ENCODE measurements at regions not wholly inside any gene's neighbourhood (a gene's known extent, or its start where the extent isn't known, plus 50 kb on each side); places are given as distances from the start of the nearest gene placed in this dataset.

GRCh38 chr1:5405263-5405662, 587.0 kb downstream of the NPHP4 start:
- no peaks in the 10 kb centered on the region for H3K36me3 ChIP-seq
- H3K9me3 ChIP-seq, result no peaks in the 10 kb centered on the region
- in situ Hi-C loops (cut with MboI; ENCODE audit: low pct_ligation_motif_present in 1 of 4, low pct_unique_long_range_greater_than_20kb in 1 of 4, low sequenced_read_pairs in 3 of 4) (no loop called here), intact Hi-C loops (cut with DNase I; ENCODE audit: low total_unique reads) (loop anchor here (10.0 kb wide), 1 partner anchor 910 kb away; no protein-coding TSS in a partner anchor)
- H3K4me3 ChIP-seq, result no peak overlapping the region
- H3K27ac ChIP-seq, result no peak overlapping the region
- 83 to 90% methylated on average over 2 to 3 of the region's 3 CpGs for WGBS, 2 donors (ENCODE audit: low coverage in 1 of 2)
- TF ChIP-seq POLR2AphosphoS5 (IDR thresholded peaks at IDR 0.05) (no peak), CTCF (IDR thresholded peaks at IDR 0.05) (no peak), EP300 (IDR thresholded peaks at IDR 0.05; ENCODE audit: low read depth) (no peak), POLR2A (IDR thresholded peaks at IDR 0.05) (no peak)
- no peaks in the 10 kb centered on the region for H3K27me3 ChIP-seq
- H3K4me1 ChIP-seq, result no peaks in the 10 kb centered on the region
- DNase-seq, result no peak

GRCh38 chr1:5404412-5405203, 587.6 kb downstream of the NPHP4 start:
- no peak overlapping the region for H3K4me3 ChIP-seq
- H3K4me1 ChIP-seq, result no peaks in the 10 kb centered on the region
- no peak overlapping the region for H3K27ac ChIP-seq
- H3K27me3 ChIP-seq, result no peaks in the 10 kb centered on the region
- intact Hi-C loops (cut with DNase I; ENCODE audit: low total_unique reads) (loop anchor here (10.0 kb wide), 1 partner anchor 910 kb away; no protein-coding TSS in a partner anchor), in situ Hi-C loops (cut with MboI; ENCODE audit: low pct_ligation_motif_present in 1 of 4, low pct_unique_long_range_greater_than_20kb in 1 of 4, low sequenced_read_pairs in 3 of 4) (no loop called here)
- no peak for DNase-seq
- H3K36me3 ChIP-seq, result no peaks in the 10 kb centered on the region
- 86 to 90% methylated on average over 3 to 7 of the region's 7 CpGs for WGBS, 2 donors (ENCODE audit: low coverage in 1 of 2)
- no peak for TF ChIP-seq POLR2AphosphoS5 (IDR thresholded peaks at IDR 0.05)
- TF ChIP-seq CTCF (IDR thresholded peaks at IDR 0.05), result no peak
- no peak for TF ChIP-seq EP300 (IDR thresholded peaks at IDR 0.05; ENCODE audit: low read depth)
- no peak for TF ChIP-seq POLR2A (IDR thresholded peaks at IDR 0.05)
- no peaks in the 10 kb centered on the region for H3K9me3 ChIP-seq

GRCh38 chr1:5403935-5404334, 588.3 kb downstream of the NPHP4 start:
- H3K27me3 ChIP-seq, result no peaks in the 10 kb centered on the region

More at GRCh38 chr1:5403935-5404334, 588.3 kb downstream of the NPHP4 start:
- TF ChIP-seq EP300 (IDR thresholded peaks at IDR 0.05; ENCODE audit: low read depth) (no peak), CTCF (IDR thresholded peaks at IDR 0.05) (no peak), POLR2A (IDR thresholded peaks at IDR 0.05) (no peak), POLR2AphosphoS5 (IDR thresholded peaks at IDR 0.05) (no peak)
- no peak overlapping the region for H3K27ac ChIP-seq
- H3K36me3 ChIP-seq, result no peaks in the 10 kb centered on the region
- intact Hi-C loops (cut with DNase I; ENCODE audit: low total_unique reads), result loop anchor here (10.0 kb wide), 1 partner anchor 911 kb away; no protein-coding TSS in a partner anchor
- H3K4me1 ChIP-seq, result no peaks in the 10 kb centered on the region
- in situ Hi-C loops (cut with MboI; ENCODE audit: low pct_ligation_motif_present in 1 of 4, low pct_unique_long_range_greater_than_20kb in 1 of 4, low sequenced_read_pairs in 3 of 4), result no loop called here
- no peaks in the 10 kb centered on the region for H3K9me3 ChIP-seq
- 66% methylated on average over 5 of the region's 5 CpGs; no CpG with 5 or more reads in 1 of the 2 donors for WGBS, 2 donors (ENCODE audit: low coverage in 1 of 2)
- DNase-seq, result no peak
- no peak overlapping the region for H3K4me3 ChIP-seq
